SW 1271 (cell line): ENCODE measurements at regions not wholly inside any gene's neighbourhood (a gene's known extent, or its start where the extent isn't known, plus 50 kb on each side); places are given as distances from the start of the nearest gene placed in this dataset.

ENCODE experiments used
- DNase-seq, 2 experiments: peaks; one replicate each; lab custom pipeline; 2025; lab: John Stamatoyannopoulos, UW

DNA sequence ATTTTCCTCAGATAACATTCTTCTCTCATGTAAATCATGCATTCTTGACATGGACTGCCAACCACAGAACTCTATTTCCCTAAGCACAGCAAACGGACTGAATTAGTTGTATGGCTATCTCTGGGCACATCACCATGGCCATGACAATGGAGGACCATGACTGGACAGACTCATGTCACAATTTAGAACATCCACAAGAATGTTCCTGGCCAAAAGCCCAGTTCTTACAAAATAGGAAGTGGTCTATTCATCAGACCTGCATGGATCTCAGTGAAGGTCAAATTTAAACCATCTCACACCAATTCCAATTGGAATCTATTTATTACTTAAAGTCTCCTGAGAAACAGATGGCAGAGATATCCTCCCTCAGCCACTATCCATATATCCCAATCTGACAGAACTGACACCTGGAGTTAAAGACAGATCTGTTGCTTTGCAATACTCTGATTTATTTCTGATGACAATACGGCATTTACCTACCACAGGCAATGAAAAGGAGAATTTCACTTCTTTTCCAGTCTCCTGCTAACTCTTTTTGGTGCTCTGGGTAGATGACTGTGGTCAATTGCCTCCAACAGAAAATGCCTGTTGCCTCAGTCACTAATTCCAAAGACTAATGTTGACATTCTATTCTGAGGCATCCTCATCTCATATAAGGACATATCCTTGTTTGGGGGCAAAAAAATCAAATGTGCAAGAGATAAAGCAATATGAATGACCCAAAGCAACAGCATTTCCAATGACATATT lies 254.8 kb downstream of the HTR7 start:
- no peak for DNase-seq

- no peak for DNase-seq
Observed at GRCh38 chr10:90604636-90605035, 253.2 kb downstream of the HTR7 start.

DNA sequence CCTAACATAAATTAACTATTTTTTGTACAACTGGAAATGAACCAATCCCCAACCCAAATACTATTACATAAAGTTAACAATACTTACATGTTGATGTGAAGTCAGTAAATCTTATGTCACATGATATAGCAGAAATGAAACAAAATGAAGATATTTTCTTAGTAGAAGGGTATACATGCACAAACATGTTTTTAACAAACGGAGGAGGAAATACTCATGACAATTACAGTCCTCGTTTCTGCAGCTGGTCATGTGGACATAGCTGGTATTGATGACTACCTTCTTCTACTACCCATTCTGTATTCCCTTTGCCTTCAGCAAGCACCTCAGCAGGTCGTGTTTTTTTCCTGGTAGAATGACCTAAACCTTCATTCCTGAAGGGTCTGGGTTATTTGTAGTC lies 252.3 kb downstream of the HTR7 start:
- DNase-seq = no peak

GRCh38 chr10:90612276-90612675 lies 245.6 kb downstream of the HTR7 start:
- DNase-seq = no peak

DNA sequence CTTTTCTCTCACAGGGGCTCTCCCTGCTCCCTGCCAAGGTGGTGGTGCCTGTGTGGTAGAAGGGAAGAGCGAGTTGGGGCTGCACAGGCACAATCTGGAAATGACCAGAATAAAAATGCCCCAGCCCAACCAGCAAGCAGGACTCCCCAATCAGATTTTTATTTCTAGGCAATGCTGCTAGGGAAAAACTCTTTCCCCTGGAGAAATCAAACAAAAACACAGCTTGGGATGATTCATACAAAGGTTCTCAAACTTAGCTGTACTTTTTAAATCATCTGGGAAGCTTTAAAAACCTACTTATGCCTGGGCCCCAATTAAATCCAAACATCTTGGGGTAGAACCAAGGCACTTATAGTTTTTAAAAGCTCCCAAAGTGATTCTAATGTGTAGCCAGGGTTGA lies 243.2 kb downstream of the HTR7 start:
- DNase-seq = no peak

- no peak for DNase-seq
Observed at GRCh38 chr10:90621577-90621976, 236.3 kb downstream of the HTR7 start.

- DNase-seq = no peak
Observed at GRCh38 chr10:90635111-90635765, 222.6 kb downstream of the HTR7 start.

GRCh38 chr10:90640756-90641155 lies 217.1 kb downstream of the HTR7 start:
- no peak for DNase-seq

DNA sequence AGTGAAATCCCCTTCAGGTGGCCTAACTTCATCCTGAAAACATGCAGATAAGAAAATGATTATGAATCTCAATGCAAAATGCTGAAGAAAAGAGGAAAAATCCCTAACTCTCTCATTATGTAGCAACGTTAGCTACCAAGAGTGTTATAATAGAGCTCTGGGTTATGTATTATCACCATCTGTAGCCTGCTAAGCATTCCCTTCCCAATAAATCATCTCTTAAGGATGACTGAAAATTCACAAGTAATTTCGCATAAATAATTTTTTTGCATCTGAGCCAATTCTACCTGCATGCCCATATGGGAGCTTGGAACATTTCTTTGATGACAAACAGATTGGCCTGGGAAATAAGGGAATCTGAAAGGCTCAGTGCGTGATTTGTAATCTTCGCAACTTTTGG lies 216.1 kb downstream of the HTR7 start:
- DNase-seq = no peak

DNA sequence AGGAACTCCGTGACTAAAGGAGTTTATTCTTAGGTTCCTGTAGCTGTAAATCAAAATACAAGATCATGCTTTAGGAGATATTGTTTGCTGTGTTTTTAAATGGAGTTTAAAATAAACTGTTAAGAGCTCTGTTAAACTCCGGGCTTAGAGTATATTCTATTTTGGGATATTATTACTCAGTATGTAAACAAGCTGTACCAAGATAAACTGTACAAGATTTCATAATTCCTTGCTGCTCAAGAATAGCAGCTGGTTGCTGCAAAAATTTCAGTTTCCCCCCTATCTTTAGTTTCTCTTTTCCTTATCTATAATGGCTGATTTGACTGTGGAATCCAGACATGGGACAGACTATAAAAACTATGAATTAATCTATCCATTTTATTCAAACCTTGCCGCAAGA lies 215.7 kb downstream of the HTR7 start:
- DNase-seq = no peak

DNA sequence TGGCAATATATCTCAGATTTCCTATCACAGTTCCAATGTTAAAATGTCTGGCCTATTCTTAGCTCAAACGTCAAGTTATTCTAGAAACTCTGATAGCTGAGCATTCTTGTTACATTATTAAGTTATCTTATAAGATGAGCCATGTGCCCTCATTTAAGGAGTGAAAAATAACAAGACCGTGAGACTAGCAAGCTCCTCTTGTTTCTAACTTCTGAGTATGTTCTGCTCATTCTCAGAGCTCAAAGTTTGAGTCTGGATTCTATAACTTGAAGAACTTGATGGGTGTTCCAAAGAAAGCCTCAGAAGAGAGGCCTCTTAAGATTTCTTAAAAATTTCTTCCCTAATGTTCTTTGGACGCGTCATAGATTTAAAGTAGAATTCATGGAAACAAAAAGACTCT lies 215.2 kb downstream of the HTR7 start:
- DNase-seq = no peak

DNA sequence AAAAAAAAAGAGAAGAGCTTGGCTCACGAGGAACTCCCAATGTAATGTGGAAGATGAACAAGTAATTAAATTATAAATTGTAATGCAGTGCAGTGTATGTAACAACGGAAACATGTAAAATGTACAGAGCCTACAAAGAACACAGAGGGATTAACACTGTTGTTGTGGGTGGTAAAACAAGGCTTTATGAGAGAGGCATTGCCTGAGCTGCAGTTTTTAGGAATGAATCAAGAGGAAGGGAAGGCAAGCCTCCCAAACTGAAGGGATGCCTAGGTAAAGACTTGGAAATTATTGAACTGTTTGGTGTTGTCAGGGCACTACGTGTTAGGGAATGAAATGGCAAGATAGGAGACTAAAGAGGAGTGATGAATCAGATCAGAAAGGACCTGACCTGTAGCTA lies 213.7 kb downstream of the HTR7 start:
- no peak for DNase-seq

DNA sequence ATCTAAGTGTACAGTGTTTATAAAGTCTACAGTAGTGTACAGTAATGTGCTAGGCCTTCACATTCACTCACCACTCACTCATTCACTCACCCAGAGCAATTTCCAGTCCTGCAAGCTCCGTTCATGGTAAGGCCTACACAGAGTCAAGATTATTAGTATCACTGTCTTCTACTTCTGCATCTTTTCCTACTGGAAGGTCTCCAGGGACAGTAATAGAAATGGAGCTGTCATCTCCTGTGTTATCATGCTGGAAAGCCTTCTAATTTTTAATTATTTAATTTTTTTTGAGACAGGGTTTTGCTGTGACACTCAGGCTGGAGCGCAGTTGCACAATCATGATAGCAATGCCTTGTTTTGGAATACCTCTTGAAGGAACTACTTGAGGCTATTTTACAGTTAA lies 207.0 kb downstream of the HTR7 start:
- DNase-seq = no peak

GRCh38 chr10:90652519-90652918 lies 205.3 kb downstream of the HTR7 start:
- DNase-seq = peak in 1 of 2 experiments; percentile 8

- DNase-seq = no peak
Observed at GRCh38 chr10:90658791-90659190, 199.0 kb downstream of the HTR7 start.

DNA sequence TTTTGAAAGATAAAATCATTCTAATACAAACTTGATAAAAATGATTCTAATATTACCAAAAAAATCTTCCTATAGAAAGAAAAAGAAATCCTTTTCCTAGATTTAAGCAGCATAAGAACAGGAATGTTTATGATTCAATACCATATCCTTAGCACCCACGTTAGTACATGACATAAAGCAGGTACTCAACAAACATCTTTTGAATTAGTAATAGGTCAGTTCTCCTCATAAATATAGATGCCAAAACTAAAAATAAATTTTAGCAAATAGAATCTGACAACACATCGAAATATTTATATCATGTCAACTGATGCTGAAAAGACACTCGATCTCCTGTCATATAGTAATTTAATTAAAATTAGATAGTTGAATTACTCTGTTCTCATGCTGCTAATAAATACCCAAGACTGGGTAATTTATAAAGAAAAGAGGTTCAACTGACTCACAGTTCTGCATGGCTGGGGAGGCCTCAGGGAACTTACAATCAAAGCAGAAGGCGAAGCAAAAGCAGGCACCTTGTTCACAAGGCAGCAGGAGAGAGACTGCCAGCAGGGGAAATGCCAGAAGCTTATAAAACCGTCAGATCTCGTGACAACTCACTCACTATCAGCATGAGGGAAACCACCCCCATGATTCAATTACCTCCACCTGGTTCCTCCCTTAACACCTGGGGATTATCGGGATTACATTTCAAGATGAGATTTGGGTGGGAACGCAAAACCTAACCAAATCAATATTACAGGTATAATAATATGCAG lies 191.8 kb downstream of the HTR7 start:
- DNase-seq = no peak

DNA sequence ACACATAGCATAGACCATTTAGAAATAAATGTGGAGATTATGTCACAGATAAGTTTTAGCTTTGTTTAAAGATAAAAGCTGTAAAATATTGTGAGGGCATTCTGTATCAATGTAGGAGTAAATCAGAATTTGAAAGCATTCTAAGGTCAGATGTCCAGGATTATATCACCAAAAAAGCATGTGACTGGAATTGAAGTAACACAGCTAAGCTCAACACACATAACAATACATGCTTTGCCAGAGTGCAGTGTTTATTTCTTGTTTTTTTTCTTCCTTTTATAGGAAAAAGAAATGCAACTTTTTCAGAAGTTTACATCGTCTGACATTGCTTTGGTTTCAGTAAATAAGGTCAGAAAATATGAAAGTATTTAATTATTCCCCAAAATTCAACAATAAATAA lies 183.4 kb downstream of the HTR7 start:
- DNase-seq = no peak

DNA sequence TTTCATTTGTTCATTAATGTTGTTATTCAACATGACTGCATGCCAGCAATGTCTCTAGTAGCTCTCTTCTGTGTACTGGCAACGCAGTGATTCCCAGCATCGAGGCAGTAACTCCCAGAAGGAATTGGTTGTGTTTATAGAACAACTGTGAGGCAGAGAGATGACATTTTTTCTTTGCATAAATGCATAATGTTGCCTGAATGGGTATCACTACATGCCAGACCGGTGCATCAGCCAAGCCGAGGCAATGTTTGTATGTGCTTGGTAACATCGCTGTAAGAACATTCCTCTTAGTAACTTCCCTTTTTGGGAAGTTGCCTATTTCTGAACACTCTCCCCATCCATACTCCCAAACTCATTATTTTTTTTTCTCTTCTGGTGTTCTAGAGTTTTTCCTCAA lies 182.9 kb downstream of the HTR7 start:
- no peak for DNase-seq

- DNase-seq = no peak
Observed at GRCh38 chr10:90675621-90676020, 182.2 kb downstream of the HTR7 start.
